Peyer's patch (tissue), 4 donors: ENCODE measurements at regions not wholly inside any gene's neighbourhood (a gene's known extent, or its start where the extent isn't known, plus 50 kb on each side); places are given as distances from the start of the nearest gene placed in this dataset.
"Not testable (repeated sequence)": the region's sequence is repeated elsewhere in the genome, so short reads cannot be mapped to it uniquely, and the experiment has no call there.

Source experiments
- DNase-seq, 3 donors: peaks; one replicate each; pipeline ENCODE4 v3.0.0-alpha.2; 2017 to 2019
- H3K27ac ChIP-seq, 4 donors: fragments of 200-600 bp; sonication (generic); one replicate each; pipeline ENCODE4 v1.5.1; 2016 to 2019
- H3K27me3 ChIP-seq, 2 donors: fragments of 200-600 bp; sonication (generic); one replicate each; pipeline ENCODE4 v1.5.1; 2019
- H3K36me3 ChIP-seq, 3 donors: fragments of 200-600 bp; sonication (generic); one replicate each; pipeline ENCODE4 v1.5.1; 2016 to 2019
- H3K4me1 ChIP-seq, 4 donors: fragments of 200-600 bp; sonication (generic); one replicate each; pipeline ENCODE4 v1.5.1; 2016 to 2019
- H3K4me3 ChIP-seq, 4 donors: fragments of 200-600 bp; sonication (generic); 1 replicate in 3 of 4; 2 replicates in 1 of 4; pipeline ENCODE4 v1.5.1; 2016 to 2019; ENCODE audit warnings: mild to moderate bottlenecking in 1 of 4
- H3K9me3 ChIP-seq, 4 donors: fragments of 200-600 bp; sonication (generic); one replicate each; pipeline ENCODE4 v1.5.1; 2016 to 2019; ENCODE audit warnings: mild to moderate bottlenecking in 1 of 4
- CTCF ChIP-seq, 6 experiments: fragments of 450-650 bp in 4 of 6; fragments of 200-600 bp in 2 of 6; sonication (generic) in 1 of 6; IDR thresholded peaks; one replicate each; pipeline ENCODE4 v1.5.1; 2017 to 2019; ENCODE audit warnings: antibody characterized with exemption in 6 of 6, mild to moderate bottlenecking in 3 of 6, moderate library complexity in 1 of 6
- POLR2A ChIP-seq, 2 donors: fragments of 450-650 bp; IDR thresholded peaks; one replicate each; pipeline ENCODE4 v1.5.1; 2017; ENCODE audit warnings: antibody characterized with exemption in 2 of 2, mild to moderate bottlenecking in 2 of 2, moderate library complexity in 2 of 2

- Histone ChIP-seq H3K4me1 (no peaks in the 10 kb centered on the region), H3K36me3 (no peaks in the 10 kb centered on the region), H3K27me3 (no peaks in the 10 kb centered on the region), H3K9me3 (no peaks in the 10 kb centered on the region), H3K27ac (no peak overlapping the region), H3K4me3 (no peak overlapping the region)
- TF ChIP-seq POLR2A (IDR thresholded peaks at IDR 0.05) (no peak), CTCF (IDR thresholded peaks at IDR 0.05) (no peak)
- DNase-seq = no peak
Measured at GRCh38 chr1:121443001-121443540, 258.3 kb downstream of the SRGAP2C start.

GRCh38 chr1:121444096-121444495 lies 259.3 kb downstream of the SRGAP2C start:
- DNase-seq = no peak
- H3K4me3 ChIP-seq = no peak overlapping the region
- no peak overlapping the region for H3K27ac ChIP-seq
- H3K27me3 ChIP-seq = no peaks in the 10 kb centered on the region
- no peaks in the 10 kb centered on the region for H3K36me3 ChIP-seq
- H3K4me1 ChIP-seq = no peaks in the 10 kb centered on the region
- H3K9me3 ChIP-seq = no peaks in the 10 kb centered on the region
- TF ChIP-seq CTCF (IDR thresholded peaks at IDR 0.05) (no peak), POLR2A (IDR thresholded peaks at IDR 0.05) (no peak)

- Histone ChIP-seq H3K4me1 (no peaks in the 10 kb centered on the region), H3K27ac (no peak overlapping the region), H3K36me3 (no peaks in the 10 kb centered on the region), H3K9me3 (no peaks in the 10 kb centered on the region), H3K27me3 (no peaks in the 10 kb centered on the region), H3K4me3 (no peak overlapping the region)
- no peak for DNase-seq
- TF ChIP-seq CTCF (IDR thresholded peaks at IDR 0.05) (no peak), POLR2A (IDR thresholded peaks at IDR 0.05) (no peak)
Measured at GRCh38 chr1:121445679-121446078, 260.9 kb downstream of the SRGAP2C start.

- H3K36me3 ChIP-seq, H3K4me3 ChIP-seq, H3K9me3 ChIP-seq, H3K4me1 ChIP-seq, H3K27ac ChIP-seq, DNase-seq, H3K27me3 ChIP-seq: not testable (repeated sequence)
- TF ChIP-seq CTCF (IDR thresholded peaks at IDR 0.05) = peak in 4 of 6 experiments; percentile 11 to 50 (median 20)
Measured at GRCh38 chr1:121447280-121447923, 262.6 kb downstream of the SRGAP2C start.

- not testable (repeated sequence) for H3K36me3 ChIP-seq, H3K4me3 ChIP-seq, DNase-seq, H3K9me3 ChIP-seq, H3K27ac ChIP-seq, H3K27me3 ChIP-seq, H3K4me1 ChIP-seq
Measured at GRCh38 chr1:121448064-121448463, 263.3 kb downstream of the SRGAP2C start.

GRCh38 chr1:121448851-121449250 lies 264.1 kb downstream of the SRGAP2C start:
- no peaks in the 10 kb centered on the region for H3K4me1 ChIP-seq
- no peaks in the 10 kb centered on the region for H3K27me3 ChIP-seq
- no peak for DNase-seq
- no peaks in the 10 kb centered on the region for H3K9me3 ChIP-seq
- H3K36me3 ChIP-seq = no peaks in the 10 kb centered on the region
- no peak overlapping the region for H3K27ac ChIP-seq
- TF ChIP-seq CTCF (IDR thresholded peaks at IDR 0.05) (no peak), POLR2A (IDR thresholded peaks at IDR 0.05) (no peak)
- H3K4me3 ChIP-seq = no peak overlapping the region
